ENCODE measurements at regions not wholly inside any gene's neighbourhood (a gene's known extent, or its start where the extent isn't known, plus 50 kb on each side); places are given as distances from the start of the nearest gene placed in this dataset.

DNA sequence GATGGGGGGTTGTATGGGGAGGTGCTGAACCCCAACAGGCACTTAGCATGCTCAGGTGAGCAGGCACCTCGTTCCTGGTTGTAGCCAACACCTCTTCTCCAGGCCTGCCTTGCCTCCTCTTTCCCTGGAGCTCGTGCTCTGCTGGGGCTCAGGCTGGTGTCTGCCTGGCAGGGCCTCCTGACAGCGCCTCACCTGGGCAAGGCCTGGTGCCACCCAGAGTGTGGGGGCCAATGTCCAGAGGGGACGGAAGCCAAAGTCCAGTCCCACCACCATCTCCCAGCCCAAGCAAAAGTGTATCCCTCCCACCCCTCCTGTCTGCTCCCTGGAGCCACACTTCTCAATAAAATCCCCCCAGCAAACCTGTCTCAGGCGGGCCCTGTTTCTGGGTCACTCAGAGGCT is 304.2 kb upstream of the TNRC6C start:
- TF ChIP-seq, protein P1, sequence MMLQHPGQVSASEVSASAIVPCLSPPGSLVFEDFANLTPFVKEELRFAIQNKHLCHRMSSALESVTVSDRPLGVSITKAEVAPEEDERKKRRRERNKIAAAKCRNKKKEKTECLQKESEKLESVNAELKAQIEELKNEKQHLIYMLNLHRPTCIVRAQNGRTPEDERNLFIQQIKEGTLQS (CRISPR knock-in tag; IDR thresholded peaks at IDR 0.05): no peak
- TF ChIP-seq ZNF569 (CRISPR knock-in tag; IDR thresholded peaks at IDR 0.05; ENCODE audit: borderline replicate concordance) (no peak), ZNF225 (CRISPR knock-in tag; IDR thresholded peaks at IDR 0.05) (no peak), ZNF839 (CRISPR knock-in tag; IDR thresholded peaks at IDR 0.05; ENCODE audit: borderline replicate concordance) (no peak), TGIF2 (CRISPR knock-in tag; IDR thresholded peaks at IDR 0.05) (no peak), CCDC6 (CRISPR knock-in tag; IDR thresholded peaks at IDR 0.05) (no peak), SMC3 (IDR thresholded peaks at IDR 0.05; ENCODE audit: low read length) (no peak), ZNF33B (CRISPR knock-in tag; IDR thresholded peaks at IDR 0.05) (no peak)
- TF ChIP-seq, protein P2, sequence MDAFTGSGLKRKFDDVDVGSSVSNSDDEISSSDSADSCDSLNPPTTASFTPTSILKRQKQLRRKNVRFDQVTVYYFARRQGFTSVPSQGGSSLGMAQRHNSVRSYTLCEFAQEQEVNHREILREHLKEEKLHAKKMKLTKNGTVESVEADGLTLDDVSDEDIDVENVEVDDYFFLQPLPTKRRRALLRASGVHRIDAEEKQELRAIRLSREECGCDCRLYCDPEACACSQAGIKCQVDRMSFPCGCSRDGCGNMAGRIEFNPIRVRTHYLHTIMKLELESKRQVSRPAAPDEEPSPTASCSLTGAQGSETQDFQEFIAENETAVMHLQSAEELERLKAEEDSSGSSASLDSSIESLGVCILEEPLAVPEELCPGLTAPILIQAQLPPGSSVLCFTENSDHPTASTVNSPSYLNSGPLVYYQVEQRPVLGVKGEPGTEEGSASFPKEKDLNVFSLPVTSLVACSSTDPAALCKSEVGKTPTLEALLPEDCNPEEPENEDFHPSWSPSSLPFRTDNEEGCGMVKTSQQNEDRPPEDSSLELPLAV (CRISPR knock-in tag; conservative IDR thresholded peaks at IDR 0.05; ENCODE audit: low read depth): no peak
- TF ChIP-seq, protein P3, sequence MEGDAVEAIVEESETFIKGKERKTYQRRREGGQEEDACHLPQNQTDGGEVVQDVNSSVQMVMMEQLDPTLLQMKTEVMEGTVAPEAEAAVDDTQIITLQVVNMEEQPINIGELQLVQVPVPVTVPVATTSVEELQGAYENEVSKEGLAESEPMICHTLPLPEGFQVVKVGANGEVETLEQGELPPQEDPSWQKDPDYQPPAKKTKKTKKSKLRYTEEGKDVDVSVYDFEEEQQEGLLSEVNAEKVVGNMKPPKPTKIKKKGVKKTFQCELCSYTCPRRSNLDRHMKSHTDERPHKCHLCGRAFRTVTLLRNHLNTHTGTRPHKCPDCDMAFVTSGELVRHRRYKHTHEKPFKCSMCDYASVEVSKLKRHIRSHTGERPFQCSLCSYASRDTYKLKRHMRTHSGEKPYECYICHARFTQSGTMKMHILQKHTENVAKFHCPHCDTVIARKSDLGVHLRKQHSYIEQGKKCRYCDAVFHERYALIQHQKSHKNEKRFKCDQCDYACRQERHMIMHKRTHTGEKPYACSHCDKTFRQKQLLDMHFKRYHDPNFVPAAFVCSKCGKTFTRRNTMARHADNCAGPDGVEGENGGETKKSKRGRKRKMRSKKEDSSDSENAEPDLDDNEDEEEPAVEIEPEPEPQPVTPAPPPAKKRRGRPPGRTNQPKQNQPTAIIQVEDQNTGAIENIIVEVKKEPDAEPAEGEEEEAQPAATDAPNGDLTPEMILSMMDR (CRISPR knock-in tag; IDR thresholded peaks at IDR 0.05): no peak

Data from HepG2 (cell line).